DMS153 treated with DMSO at 0.1 percent for 48 hours (cell line): ENCODE measurements at regions not wholly inside any gene's neighbourhood (a gene's known extent, or its start where the extent isn't known, plus 50 kb on each side); places are given as distances from the start of the nearest gene placed in this dataset.
A peak's percentile ranks its signal among the peaks of the same experiment; 100 is the strongest.

Source experiments
- DNase-seq: peaks from one replicate; lab custom pipeline; 2025; ENCODE audit not compliant: unreplicated experiment; lab: John Stamatoyannopoulos, UW

DNA sequence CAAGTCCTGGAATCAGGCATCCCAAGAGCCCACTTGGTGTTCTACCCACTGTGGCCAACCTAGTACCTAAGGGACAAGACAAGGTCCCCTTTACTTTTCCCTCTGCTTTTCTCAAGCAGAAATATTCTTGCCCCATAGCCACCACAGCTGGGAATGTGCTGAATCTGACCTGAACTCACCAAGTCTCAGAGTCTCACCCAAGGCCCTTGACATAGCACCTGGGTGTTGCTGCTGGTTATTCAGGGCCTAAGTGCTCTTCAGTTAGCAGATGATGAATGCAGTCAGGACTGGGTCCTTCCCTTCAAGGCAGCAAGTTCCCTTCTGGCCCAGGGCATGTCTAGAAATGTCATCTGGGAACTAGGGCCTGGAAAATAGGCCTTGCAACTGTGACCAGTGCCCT is 201.8 kb upstream of the SERP2 start:
- DNase-seq = no peak

DNA sequence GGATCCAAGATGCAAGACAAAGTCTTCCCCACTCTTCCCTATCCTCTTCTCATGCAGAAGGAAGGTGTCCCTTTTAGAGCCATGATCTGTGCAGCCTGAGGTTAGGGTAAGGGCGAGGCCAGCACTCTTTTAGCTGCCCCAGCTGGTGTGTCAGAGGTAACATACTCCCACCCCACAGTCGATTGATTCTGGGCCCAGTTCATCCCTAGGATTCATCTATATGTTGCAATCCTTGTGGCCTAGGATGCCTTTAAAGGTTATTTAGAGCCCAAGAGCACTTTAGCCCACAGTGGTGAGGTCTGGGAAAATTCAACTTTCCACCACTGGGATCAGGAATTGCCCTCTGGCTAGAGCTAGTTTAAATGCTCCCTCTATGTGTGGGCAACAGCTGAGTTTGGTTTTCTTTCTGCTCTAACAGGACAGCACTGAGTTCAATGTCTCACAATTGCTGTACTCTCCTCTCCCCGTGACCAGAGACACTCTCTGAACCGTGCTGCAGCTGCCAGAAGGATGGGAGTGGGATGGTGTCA is 201.3 kb upstream of the SERP2 start:
- no peak for DNase-seq

DNA sequence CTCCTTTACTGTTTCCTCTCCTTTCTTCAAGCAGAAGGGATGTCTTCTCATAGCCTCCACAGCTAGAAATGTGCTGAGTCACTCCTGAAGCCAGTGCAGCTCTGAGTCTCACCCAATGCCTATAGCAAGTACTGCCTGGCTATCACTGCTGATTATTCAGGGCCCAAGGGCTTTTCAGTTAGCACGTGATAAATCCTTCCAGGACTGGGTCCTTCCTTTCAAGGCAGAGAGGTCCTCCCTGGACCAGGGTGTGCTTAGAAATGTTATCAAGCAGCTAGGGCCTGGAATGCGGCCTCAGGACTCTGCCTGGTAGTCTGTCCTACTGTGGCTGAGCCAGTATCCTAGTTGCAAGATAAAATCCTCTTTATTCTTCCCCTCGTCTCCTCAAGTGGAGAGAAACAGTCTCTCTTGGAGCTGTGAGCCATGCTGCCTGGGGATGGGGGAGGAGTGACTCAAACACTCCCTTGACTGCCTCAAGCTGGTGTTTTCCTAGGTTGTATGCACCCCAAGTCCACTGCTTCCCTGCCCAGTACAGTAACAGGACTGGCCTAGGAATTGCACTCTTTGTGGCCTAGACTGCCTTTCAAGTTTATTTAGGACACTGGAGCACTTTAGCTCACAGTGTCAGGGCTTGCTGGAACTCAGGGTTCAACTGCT is 198.7 kb upstream of the SERP2 start:
- no peak for DNase-seq

DNA sequence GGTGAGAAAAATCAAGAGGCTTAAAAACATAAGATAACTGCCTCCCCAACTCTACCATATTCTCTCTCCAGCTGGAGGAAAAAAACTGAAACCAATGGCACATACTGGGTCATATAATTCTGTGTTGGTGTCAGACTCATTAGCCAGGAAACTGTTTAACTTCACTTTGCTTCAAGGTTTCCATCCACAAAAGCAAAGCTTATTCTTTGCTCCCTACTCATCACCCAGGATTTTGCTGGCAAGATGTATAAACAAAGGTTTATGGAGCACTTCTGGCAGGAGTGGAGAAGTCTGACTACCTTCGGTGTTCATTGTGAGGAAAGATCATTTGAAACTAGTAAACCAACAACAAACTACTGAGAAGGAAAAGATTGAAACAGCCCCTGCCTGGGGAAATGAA is 197.5 kb upstream of the SERP2 start:
- no peak for DNase-seq

DNA sequence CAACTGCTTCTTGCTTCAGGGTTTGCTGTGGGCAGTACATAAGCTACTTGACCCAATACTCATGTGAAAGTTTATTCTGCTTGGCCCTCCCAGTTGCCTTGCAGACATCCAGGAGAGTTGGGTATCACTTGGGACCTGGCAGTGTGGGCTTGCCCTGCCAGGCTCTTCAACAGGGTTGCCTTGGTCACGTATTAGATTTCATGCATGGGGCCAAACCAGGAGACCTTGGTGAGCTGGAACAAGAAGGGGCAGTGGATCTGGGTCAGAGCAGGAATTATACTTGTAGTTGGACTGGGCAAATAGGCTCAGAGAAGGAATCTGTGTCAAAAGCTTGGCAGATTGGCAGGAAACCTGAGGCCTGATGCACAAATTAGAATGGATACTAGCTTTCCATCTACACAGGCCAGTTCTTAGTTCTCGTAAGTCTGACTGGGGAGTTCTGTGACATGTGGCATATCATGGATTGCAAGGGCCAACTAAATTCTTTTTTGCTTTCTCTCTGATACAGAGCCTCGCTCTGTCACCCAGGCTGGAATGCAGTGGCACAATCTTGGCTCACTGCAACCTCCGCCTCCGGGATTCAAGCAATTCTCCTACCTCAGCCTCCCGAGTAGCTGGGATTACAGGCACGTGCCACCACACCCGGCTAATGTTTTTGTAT is 192.6 kb upstream of the SERP2 start:
- DNase-seq = no peak

DNA sequence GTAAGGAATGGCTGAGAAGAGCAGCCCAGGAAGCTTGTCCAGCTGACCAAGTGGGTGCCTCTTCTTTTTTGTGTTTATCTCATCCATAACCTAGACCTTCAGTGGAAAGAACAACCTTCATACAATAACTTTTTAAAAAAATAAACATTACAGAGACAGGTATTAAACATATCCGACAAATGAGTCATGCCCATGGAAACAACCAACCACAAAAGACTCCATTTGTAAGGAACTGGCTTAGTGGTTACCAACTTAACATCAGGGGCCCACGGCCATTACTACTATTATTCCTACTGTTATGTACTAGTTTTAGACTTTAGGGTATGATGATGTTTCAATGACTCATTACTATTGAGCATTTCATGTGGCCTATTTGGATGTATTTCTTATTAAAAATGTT is 191.7 kb upstream of the SERP2 start:
- DNase-seq = no peak

DNA sequence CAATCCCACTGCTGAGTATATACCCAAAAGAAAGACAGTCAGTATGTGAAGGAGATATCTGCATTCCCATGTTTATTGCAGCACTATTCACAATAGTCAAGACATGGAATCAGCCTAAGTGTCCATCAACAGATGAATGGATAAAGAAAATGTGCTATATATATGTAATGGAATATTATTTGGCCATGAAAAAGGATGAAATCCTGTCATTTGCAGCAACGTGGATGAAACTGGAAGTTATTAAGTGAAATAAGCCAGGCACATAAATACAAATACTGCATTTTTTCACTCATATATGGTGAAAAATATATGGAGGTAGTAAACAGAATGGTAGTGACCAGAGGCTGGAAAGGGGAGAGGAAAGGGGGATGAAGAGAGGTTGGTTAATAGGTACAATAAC is 188.9 kb upstream of the SERP2 start:
- DNase-seq = no peak

DNA sequence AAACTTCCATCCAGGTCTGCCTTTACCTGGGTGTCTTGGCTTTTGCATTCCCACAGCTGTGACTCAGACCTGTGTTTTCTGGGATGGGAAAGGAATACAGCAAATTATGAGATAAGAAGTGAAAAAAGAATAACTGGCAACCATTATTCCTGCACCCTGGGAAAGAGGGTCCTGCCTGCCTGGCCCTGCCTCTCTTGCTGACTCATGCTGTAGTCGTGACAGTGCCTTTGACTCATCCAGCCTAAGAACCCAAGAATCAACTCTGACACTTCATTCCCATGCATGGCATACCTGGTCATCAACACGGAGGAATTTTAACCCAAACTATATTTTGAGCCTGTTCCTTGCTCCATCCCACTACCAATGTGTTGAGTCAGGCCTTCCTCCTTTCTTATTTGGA is 185.4 kb upstream of the SERP2 start:
- DNase-seq = no peak

DNA sequence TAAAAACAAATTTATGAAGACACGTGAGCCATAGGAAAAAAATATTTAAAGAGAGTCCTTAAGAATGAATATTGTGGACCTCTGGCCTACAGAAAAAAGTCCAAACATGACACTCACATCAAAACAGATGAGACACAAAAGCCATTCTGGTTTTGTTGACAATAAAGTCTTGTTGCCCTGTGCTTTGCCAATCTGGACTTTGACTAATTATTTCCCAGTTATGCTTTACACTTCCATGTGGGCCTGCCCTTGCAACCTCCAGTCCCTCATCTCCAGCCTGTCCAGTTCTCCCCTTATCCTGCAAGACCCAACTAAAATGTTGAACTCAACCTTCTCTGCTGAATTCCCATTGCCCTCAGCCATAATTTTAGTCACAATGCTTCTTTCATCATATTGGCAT is 184.5 kb upstream of the SERP2 start:
- no peak for DNase-seq

DNA sequence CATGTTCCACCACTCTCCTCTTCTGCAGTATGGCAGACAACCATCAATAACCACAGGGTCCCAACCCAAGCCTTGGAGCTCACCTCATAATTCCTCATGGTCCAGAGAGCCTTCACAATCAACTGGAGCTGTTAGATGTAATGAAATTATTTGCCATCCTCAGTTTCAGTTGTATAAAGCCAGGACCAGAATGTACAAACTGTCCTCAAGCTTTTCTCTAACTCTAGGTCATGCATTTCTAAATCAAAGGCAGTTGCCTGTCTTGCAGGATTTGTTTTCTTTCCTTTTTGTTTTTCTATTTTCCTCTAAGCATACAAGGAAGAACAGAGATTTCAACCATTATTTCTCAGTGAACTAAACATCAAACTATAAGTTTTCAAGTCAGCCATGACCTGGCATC is 182.5 kb upstream of the SERP2 start:
- DNase-seq = no peak

DNA sequence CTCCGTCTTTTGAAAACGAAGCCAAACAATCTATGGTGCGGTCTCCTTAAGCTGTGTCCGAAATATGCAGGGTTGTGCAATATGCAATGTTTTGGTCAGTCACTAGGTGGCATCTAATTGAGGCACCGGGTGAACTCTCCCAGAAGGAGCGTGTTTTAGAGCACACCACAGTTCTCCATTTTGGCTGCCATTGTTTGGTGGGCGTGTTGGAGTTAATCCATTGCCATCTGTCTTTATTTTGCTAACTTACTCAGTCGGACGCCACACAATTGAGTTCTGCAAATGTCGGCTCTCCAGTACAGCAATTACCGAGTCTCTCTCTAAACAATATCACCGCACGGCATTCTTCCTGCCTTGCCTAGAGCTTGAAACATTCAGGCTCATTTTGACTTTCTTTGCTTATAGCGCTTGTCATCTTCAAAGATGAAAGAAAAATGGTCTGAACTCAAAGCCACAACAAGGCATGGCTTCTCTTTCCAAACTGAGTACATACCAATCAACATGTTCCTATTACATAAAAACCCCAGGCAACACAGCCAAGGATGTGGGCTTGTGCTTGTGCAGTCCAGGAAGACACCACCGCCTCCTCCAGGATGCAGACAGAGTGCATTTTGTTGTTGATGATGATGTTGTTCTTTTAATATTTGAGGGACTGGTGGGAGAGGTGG is 182.0 kb upstream of the SERP2 start:
- peak; percentile 69 for DNase-seq

DNA sequence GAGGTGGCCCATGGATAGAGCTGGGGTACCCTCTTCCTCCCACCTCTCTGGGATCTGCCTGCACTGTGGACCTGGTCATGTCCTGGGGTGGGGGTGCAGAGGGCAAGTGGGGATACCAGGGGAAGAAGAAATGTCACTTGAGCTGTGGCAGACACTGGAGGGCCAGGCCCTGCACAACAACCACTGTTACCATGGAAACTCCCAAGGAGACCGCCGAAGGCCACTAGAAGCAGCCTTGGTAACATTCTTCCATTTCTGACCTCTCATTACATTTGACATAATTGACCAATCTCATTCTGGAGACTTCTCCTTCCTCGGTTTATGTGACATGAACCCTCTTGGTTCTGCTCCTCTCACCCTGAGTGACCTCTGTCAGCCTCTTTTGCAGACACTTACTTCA is 179.9 kb upstream of the SERP2 start:
- no peak for DNase-seq

DNA sequence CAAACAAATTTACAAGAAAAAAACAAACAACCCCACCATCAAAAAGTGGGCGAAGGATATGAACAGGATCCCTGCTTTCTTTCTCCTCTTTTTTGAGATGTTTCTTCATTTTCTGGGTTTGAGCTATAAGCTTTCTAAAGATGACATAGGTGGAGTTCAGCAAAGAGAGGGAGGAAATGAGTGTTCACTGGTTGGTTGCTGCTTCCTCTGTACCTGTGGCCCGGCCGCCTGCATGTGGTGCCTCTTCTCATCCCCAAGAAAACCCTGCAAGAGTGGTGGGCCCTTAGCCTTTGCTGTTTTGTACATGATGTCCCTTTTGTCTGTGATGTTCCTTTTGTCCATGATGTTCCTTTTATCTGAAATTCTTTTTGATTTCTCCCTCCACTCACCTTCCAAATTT is 178.4 kb upstream of the SERP2 start:
- no peak for DNase-seq

DNA sequence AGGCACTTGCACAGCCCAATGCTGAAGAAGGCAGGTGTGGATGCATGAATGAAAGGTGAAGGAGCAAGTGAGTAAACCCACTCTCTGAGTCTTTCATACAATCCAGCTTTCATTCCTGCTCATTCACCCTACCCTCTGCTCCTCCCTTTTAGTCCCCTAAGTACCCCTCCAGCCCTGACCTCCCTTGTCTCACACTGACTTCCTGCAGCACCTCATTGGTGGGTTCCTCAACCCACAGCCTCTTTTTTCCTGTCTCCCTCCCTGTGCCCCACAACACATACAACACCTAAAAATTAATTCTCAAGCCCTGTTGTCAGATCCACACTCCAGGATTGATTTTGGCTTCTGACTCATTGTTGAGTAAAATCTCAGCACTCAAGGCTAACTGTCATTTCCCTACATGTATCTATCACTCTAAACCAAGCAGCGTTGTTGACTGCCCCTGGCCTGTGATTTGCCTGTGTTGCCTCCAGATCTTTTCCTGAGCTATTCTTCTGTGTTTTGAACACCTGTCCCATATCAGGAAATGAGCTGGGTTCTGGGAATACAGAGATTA is 177.3 kb upstream of the SERP2 start:
- no peak for DNase-seq

DNA sequence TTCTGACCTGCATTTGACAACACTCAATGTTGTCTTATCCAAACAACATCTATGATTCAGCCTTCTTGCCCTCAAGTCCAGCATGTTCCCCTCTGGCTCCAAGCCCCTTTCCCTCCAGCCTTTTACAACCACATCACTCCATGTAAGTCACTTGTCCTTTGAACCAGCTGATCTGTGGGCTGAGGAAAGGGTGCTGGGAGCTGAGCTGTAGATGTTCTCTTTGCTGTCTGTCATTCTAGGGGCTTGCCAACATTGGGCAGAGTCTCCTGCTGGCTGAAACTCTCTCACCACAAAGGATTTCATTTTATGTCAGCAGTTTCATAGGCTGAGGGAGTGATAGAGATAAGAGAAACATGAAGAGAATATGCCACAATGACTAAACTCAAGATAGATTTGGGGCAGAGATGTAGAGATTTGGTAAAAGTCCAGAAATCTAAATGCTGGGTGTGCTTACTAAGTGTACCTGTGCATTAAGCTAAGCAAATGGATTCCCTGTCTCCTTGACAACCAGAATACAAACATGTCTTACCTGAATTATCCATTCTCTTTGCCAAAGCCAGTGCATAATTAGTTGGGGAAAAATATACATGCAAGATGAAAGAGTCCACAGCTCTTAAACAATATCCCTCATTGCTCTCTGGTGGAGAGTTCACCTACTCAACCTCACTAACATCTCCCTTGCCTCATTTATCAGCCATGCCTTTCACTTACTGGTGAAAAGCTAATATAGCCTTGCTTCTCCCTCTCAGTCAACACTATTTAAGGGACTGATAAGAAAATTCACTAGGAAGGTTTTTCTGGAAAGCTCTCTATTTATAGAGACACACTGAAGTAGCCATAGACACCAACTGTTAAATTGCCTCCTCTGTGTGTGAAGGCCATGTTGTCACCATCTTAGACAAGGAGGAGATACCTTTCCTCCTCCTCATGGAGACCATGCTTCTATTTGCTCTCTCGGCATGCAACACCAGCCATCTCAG is 175.5 kb upstream of the SERP2 start:
- peak; percentile 25 for DNase-seq

DNA sequence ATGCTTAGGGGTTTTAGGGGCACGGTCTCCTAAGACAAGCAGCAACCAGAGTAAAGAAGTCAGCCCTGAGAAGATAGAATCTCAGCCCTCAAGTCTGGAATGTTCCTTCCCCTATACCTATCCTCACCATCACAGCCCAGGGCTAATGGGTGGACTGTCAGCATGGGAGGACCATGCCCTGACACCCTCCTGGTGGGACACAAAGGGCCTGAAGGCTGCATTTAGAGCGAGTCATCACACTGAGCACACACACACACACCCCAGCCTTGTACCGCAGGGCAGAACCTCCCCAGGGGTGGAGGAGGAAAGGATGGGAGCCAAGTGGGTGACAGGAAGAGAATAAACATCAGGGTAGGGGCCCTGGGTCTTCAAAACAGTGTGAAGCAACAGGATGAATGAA is 174.8 kb upstream of the SERP2 start:
- no peak for DNase-seq

DNA sequence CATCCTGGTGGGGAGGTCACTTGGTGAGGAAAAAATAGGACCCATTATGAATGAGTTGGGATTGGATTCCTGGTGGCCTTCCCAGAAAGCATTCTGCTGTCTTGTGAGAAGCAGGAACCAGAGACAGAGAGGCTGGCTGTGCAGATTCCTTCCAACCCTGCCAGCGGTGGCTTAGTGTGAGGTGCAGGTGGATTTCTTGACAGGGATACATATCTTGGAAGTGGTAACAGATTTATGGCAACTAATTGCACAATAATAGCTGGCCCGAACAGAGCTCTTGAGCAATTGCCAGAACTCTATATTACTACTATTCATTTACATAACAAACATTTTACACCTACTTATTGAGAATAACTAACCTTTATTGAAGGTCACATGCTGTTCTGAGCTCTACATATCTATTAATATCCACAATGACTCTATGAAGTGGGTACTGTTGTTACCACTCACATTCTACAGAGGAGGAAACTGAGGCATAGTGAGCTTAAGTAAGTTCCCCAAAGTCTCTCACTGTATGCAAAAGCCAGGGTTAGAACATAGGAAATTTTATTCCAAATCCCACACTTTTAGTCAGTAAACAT is 173.9 kb upstream of the SERP2 start:
- no peak for DNase-seq

DNA sequence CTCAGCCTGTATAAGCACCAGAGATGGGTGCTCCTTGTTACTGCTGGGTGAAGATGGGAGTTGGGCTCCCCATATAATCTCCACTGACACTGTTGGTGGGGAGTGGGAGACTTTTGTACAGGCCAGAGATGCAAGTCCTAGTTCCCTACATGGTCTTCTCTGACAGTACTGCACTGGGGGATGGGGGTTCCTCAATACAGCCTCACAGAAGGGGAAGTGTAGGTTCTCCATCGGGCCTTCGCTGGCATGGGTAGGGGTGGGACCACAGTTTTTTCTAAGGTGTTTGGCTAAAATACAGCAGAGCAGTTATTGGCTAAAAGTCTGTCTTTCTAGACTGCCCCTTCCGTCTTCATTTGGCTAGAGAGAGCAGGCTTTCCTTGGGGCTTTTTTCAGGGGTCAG is 167.2 kb upstream of the SERP2 start:
- DNase-seq = no peak

DNA sequence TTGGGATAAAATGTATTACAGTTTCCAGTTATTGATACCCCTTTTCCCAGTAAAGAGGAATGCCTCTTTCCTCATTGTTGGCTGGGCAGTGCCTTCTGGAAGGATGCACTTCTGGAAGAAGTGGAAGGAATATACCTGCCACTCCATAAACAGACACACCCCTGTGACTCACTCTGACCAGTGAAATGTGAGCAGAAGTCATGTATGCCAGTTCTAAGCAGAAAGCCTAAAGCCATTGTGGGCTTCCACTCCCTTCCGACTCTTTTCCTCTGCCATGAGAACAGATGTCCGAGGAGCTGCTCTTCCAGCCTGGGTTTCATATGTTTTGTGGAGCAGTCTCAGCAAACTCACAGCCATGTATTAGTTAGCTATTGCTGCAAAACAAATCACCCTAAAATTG is 166.1 kb upstream of the SERP2 start:
- DNase-seq = no peak

DNA sequence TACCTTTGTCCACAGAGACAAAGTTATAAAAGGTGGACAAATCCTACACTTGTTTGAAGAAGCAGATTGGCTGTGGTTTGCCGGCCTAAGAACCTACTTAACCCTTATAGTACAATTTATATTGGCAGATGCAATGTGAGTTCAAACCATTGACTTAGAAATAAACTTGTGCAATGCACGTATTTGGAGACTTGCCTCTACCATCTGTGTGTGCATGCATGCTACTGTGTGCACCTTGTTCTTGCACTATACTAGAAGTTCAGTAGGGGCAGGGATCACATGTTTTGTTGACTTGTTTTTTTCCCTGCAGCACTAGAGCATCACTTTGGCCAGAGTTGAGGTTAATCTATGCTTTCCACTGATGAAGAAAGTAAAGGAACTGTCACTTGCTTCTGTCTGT is 163.1 kb upstream of the SERP2 start:
- no peak for DNase-seq

DNA sequence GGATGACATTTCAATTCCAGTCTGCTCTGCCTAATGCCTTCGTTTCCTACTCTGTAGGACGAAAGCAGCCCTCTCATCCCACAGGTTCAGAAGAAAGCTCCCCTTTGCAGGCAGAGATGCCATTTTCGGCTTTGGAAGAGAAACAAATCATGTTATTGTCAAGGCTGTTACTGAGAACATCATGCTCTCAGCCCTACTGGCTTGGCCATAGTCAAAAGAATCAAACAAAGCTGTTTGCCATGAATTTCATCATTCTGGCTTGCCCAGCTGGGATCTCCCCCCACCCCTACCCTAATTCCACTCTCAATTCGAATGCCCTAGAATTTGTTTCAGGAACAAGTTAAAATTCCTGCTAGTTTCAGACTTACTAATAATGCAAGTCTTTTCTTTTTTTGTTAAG is 162.3 kb upstream of the SERP2 start:
- no peak for DNase-seq
